ENCODE measurements at regions not wholly inside any gene's neighbourhood (a gene's known extent, or its start where the extent isn't known, plus 50 kb on each side); places are given as distances from the start of the nearest gene placed in this dataset.

GRCh38 chr2:81852651-81853050 is 1548.1 kb upstream of the LRRTM1 start:
- H3K27ac ChIP-seq (ENCODE audit: low read depth in 1 of 2, low read length in 2 of 2), result no peak overlapping the region
- Mint-ChIP-seq H3K36me3 (ENCODE audit: low read depth) (no peaks in the 10 kb centered on the region), H3K4me3 (no peak overlapping the region), H3K27me3 (no peaks in the 10 kb centered on the region), H3K27ac (no peak overlapping the region), H3K4me1 (ENCODE audit: low read depth) (no peaks in the 10 kb centered on the region), H3K9me3 (peaks cover 14% of the 10 kb centered on the region)
- H3K27me3 ChIP-seq (ENCODE audit: control insufficient read depth in 1 of 2, insufficient read depth in 2 of 2, low read length in 2 of 2), result no peaks in the 10 kb centered on the region
- intact Hi-C loops (cut with DNase I, micrococcal nuclease), result no loop called here
- H3K4me1 ChIP-seq (ENCODE audit: insufficient read depth, low read length), result no peaks in the 10 kb centered on the region
- no peak overlapping the region for H3K4me3 ChIP-seq (ENCODE audit: low read length)
- TF ChIP-seq, protein P1, sequence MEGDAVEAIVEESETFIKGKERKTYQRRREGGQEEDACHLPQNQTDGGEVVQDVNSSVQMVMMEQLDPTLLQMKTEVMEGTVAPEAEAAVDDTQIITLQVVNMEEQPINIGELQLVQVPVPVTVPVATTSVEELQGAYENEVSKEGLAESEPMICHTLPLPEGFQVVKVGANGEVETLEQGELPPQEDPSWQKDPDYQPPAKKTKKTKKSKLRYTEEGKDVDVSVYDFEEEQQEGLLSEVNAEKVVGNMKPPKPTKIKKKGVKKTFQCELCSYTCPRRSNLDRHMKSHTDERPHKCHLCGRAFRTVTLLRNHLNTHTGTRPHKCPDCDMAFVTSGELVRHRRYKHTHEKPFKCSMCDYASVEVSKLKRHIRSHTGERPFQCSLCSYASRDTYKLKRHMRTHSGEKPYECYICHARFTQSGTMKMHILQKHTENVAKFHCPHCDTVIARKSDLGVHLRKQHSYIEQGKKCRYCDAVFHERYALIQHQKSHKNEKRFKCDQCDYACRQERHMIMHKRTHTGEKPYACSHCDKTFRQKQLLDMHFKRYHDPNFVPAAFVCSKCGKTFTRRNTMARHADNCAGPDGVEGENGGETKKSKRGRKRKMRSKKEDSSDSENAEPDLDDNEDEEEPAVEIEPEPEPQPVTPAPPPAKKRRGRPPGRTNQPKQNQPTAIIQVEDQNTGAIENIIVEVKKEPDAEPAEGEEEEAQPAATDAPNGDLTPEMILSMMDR (IDR thresholded peaks at IDR 0.05), result no peak
- CTCF ChIA-PET, result no interaction called here
- peaks cover 0 to 5% of the 10 kb centered on the region in 2 experiments for H3K9me3 ChIP-seq (ENCODE audit: control insufficient read depth in 1 of 2, insufficient read depth in 1 of 2, low read length in 2 of 2)
- POLR2A ChIA-PET, result no interaction called here
- ATAC-seq (ENCODE audit: poor library complexity) (no peak), DNase-seq (no peak)
- H3K36me3 ChIP-seq (ENCODE audit: insufficient read depth, low read length), result no peaks in the 10 kb centered on the region

- TF ChIP-seq, protein P1 (IDR thresholded peaks at IDR 0.05), result no peak
These were observed 1535.2 kb upstream of the LRRTM1 start for GRCh38 chr2:81839780-81840179.

GRCh38 chr2:81835321-81836000 is 1530.9 kb upstream of the LRRTM1 start:
- H3K4me3 ChIP-seq (ENCODE audit: low read length), result no peak overlapping the region
- H3K4me1 ChIP-seq (ENCODE audit: insufficient read depth, low read length), result no peaks in the 10 kb centered on the region
- Mint-ChIP-seq H3K36me3 (ENCODE audit: low read depth) (no peaks in the 10 kb centered on the region), H3K4me1 (ENCODE audit: low read depth) (no peaks in the 10 kb centered on the region), H3K27ac (no peak overlapping the region), H3K9me3 (peaks cover 13% of the 10 kb centered on the region), H3K4me3 (no peak overlapping the region), H3K27me3 (no peaks in the 10 kb centered on the region)
- POLR2A ChIA-PET, result no interaction called here
- DNase-seq (no peak), ATAC-seq (ENCODE audit: poor library complexity) (no peak)
- intact Hi-C loops (cut with DNase I, micrococcal nuclease), result no loop called here
- no peaks in the 10 kb centered on the region for H3K27me3 ChIP-seq (ENCODE audit: control insufficient read depth in 1 of 2, insufficient read depth in 2 of 2, low read length in 2 of 2)
- CTCF ChIA-PET, result no interaction called here
- TF ChIP-seq, protein P1 (IDR thresholded peaks at IDR 0.05), result no peak
- peaks cover 0 to 12% of the 10 kb centered on the region in 2 experiments for H3K9me3 ChIP-seq (ENCODE audit: control insufficient read depth in 1 of 2, insufficient read depth in 1 of 2, low read length in 2 of 2)
- H3K36me3 ChIP-seq (ENCODE audit: insufficient read depth, low read length), result no peaks in the 10 kb centered on the region
- H3K27ac ChIP-seq (ENCODE audit: low read depth in 1 of 2, low read length in 2 of 2), result no peak overlapping the region

More at GRCh38 chr2:81839780-81840179, 1535.2 kb upstream of the LRRTM1 start:
- no peaks in the 10 kb centered on the region for H3K4me1 ChIP-seq (ENCODE audit: insufficient read depth, low read length)
- ATAC-seq (ENCODE audit: poor library complexity) (no peak), DNase-seq (no peak)
- no peak overlapping the region for H3K27ac ChIP-seq (ENCODE audit: low read depth in 1 of 2, low read length in 2 of 2)
- H3K4me1 Mint-ChIP-seq (ENCODE audit: low read depth), result no peaks in the 10 kb centered on the region
- POLR2A ChIA-PET, result no interaction called here
- no peak overlapping the region for H3K4me3 Mint-ChIP-seq
- H3K9me3 Mint-ChIP-seq, result peaks cover 12% of the 10 kb centered on the region
- CTCF ChIA-PET, result no interaction called here
- H3K27me3 ChIP-seq (ENCODE audit: control insufficient read depth in 1 of 2, insufficient read depth in 2 of 2, low read length in 2 of 2), result no peaks in the 10 kb centered on the region
- no peak overlapping the region for H3K4me3 ChIP-seq (ENCODE audit: low read length)
- no peaks in the 10 kb centered on the region for H3K36me3 Mint-ChIP-seq (ENCODE audit: low read depth)
- H3K27ac Mint-ChIP-seq, result no peak overlapping the region
- intact Hi-C loops (cut with DNase I, micrococcal nuclease), result no loop called here
- H3K27me3 Mint-ChIP-seq, result no peaks in the 10 kb centered on the region
- no peaks in the 10 kb centered on the region for H3K9me3 ChIP-seq (ENCODE audit: control insufficient read depth in 1 of 2, insufficient read depth in 1 of 2, low read length in 2 of 2)
- H3K36me3 ChIP-seq (ENCODE audit: insufficient read depth, low read length), result no peaks in the 10 kb centered on the region
